ENCODE measurements at regions not wholly inside any gene's neighbourhood (a gene's known extent, or its start where the extent isn't known, plus 50 kb on each side); places are given as distances from the start of the nearest gene placed in this dataset.

DNA sequence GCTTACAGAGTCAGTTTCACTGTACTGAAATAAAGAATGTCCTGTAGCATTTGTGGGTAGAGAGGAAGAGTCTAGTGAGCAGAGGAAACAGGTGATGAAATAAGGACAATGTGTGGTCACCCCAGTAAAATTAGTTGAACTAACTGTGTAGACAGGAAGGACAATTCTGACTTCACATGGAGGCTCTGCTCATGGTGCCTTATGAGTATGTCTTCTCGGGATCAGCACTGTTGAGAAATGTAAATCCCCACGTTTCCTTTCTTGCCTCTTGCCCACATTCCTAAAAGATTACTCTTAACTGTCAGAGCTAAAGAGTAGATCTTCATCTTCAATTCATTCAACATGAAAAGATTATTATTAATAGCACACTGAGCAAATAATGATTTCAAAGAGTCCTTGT lies 113.2 kb upstream of the FLRT2 start:
- 28% methylated on average over 2 of the region's 2 CpGs for WGBS (ENCODE audit: insufficient coverage, low coverage, low lambda C conversion rate, missing lambda C conversion rate)
- TF ChIP-seq POLR2A (IDR thresholded peaks at IDR 0.05), result no peak
- TF ChIP-seq, protein P1, sequence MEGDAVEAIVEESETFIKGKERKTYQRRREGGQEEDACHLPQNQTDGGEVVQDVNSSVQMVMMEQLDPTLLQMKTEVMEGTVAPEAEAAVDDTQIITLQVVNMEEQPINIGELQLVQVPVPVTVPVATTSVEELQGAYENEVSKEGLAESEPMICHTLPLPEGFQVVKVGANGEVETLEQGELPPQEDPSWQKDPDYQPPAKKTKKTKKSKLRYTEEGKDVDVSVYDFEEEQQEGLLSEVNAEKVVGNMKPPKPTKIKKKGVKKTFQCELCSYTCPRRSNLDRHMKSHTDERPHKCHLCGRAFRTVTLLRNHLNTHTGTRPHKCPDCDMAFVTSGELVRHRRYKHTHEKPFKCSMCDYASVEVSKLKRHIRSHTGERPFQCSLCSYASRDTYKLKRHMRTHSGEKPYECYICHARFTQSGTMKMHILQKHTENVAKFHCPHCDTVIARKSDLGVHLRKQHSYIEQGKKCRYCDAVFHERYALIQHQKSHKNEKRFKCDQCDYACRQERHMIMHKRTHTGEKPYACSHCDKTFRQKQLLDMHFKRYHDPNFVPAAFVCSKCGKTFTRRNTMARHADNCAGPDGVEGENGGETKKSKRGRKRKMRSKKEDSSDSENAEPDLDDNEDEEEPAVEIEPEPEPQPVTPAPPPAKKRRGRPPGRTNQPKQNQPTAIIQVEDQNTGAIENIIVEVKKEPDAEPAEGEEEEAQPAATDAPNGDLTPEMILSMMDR (IDR thresholded peaks at IDR 0.05), result no peak
- Histone ChIP-seq H3K36me3 (no peaks in the 10 kb centered on the region), H3K27ac (no peak overlapping the region), H3K27me3 (no peaks in the 10 kb centered on the region), H3K4me1 (no peaks in the 10 kb centered on the region), H3K9me3 (no peaks in the 10 kb centered on the region), H3K4me3 (no peak overlapping the region)
- DNase-seq, result no peak
- intact Hi-C loops (cut with DNase I), result no loop called here
- ATAC-seq, result no peak

DNA sequence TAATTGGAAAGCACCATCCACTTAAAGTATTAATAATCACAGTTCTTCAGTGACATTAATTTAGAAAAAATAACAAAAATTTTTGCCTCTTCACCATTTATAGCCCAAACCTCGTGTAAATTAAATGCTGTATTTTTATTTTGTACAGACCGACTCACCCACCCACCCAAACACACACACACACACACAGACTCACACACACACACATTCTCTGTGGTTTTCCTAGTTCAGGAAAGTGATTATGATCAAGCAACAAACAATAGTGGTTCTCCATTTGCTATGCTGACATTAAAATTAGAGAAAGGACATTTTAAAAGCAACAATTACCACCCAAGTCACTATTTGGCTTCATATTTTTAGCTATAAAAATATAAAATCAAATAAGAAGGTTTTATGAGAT lies 112.5 kb upstream of the FLRT2 start:
- TF ChIP-seq POLR2A (IDR thresholded peaks at IDR 0.05), result no peak
- TF ChIP-seq, protein P1 (IDR thresholded peaks at IDR 0.05), result no peak
- H3K36me3 ChIP-seq, result no peaks in the 10 kb centered on the region
- H3K27ac ChIP-seq, result no peak overlapping the region
- intact Hi-C loops (cut with DNase I), result no loop called here
- 29% methylated on average over 2 of the region's 2 CpGs for WGBS (ENCODE audit: insufficient coverage, low coverage, low lambda C conversion rate, missing lambda C conversion rate)
- no peaks in the 10 kb centered on the region for H3K9me3 ChIP-seq
- no peaks in the 10 kb centered on the region for H3K4me1 ChIP-seq
- no peaks in the 10 kb centered on the region for H3K27me3 ChIP-seq
- no peak for DNase-seq
- H3K4me3 ChIP-seq, result no peak overlapping the region
- ATAC-seq, result no peak

DNA sequence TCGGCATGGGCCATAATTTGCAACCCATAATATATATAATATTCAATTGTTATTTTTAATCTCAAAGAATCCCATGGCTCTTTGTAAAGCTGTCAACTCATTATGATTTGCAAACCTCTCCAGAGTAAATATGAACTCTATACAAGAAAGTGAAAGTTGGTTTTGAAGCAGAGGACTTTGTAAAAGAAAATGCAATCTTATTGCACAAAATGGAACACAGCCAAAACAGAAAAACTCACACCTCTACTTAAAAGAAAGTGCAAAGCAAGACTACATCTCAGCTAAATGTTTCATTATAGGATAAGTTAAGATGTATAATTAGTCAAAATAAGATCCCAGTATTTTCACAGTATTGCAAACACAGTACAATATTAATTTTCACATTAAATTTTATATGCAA lies 111.2 kb upstream of the FLRT2 start:
- intact Hi-C loops (cut with DNase I), result no loop called here
- no peak for DNase-seq
- Histone ChIP-seq H3K27me3 (no peaks in the 10 kb centered on the region), H3K4me3 (no peak overlapping the region), H3K9me3 (no peaks in the 10 kb centered on the region), H3K27ac (no peak overlapping the region), H3K4me1 (no peaks in the 10 kb centered on the region), H3K36me3 (no peaks in the 10 kb centered on the region)
- TF ChIP-seq POLR2A (IDR thresholded peaks at IDR 0.05), result no peak
- TF ChIP-seq, protein P1 (IDR thresholded peaks at IDR 0.05), result no peak
- 75% methylated on average over 1 of the region's 1 CpG for WGBS (ENCODE audit: insufficient coverage, low coverage, low lambda C conversion rate, missing lambda C conversion rate)
- ATAC-seq, result no peak

DNA sequence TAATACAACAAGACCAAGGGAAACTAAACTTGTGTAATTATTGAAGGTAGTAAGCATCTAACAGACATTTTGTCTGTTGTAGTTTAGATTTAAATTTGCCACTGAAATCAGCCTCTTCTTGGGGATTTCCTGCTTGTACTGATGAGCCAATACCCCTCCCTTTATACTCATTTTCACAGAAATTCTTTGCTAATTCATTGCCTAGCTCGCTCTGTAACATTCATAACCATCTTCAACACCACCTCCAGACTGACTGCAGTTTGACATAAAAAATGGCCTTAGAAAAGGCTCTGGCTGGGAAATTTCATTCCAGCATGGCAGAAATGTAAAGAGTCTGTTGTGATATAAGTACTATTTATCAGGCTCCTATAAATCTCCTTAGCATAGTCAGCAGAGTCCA lies 109.7 kb upstream of the FLRT2 start:
- intact Hi-C loops (cut with DNase I), result no loop called here
- H3K4me3 ChIP-seq, result no peak overlapping the region
- no peaks in the 10 kb centered on the region for H3K27me3 ChIP-seq
- no peaks in the 10 kb centered on the region for H3K9me3 ChIP-seq
- no peaks in the 10 kb centered on the region for H3K4me1 ChIP-seq
- H3K36me3 ChIP-seq, result no peaks in the 10 kb centered on the region
- no peak for DNase-seq
- no peak for ATAC-seq
- 63% methylated on average over 1 of the region's 1 CpG for WGBS (ENCODE audit: insufficient coverage, low coverage, low lambda C conversion rate, missing lambda C conversion rate)
- H3K27ac ChIP-seq, result no peak overlapping the region
- TF ChIP-seq, protein P1 (IDR thresholded peaks at IDR 0.05), result no peak
- TF ChIP-seq POLR2A (IDR thresholded peaks at IDR 0.05), result no peak

DNA sequence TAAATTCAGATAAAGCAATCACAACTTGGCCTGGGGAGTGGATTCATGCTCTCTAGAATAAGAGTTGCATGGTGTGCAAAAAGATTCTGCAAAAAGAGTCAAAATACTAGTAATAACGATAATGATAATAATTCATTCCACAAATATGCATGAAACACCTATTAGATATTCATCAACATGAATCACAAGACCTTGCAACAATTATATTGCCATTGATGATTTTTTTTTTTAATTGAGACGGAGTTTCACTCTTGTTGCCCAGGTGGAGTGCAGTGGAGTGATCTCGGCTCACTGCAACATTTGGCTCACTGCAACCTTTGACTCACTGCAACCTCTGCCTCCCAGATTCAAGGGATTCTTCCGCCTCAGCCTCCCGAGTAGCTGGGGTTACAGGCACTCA lies 109.2 kb upstream of the FLRT2 start:
- WGBS (ENCODE audit: insufficient coverage, low coverage, low lambda C conversion rate, missing lambda C conversion rate), result 50% methylated on average over 2 of the region's 5 CpGs

More for the DNA sequence above, 109.2 kb upstream of the FLRT2 start:
- ATAC-seq (no peak), DNase-seq (no peak)
- Histone ChIP-seq H3K4me3 (no peak overlapping the region), H3K27ac (no peak overlapping the region), H3K9me3 (no peaks in the 10 kb centered on the region), H3K36me3 (no peaks in the 10 kb centered on the region), H3K27me3 (no peaks in the 10 kb centered on the region), H3K4me1 (no peaks in the 10 kb centered on the region)
- no peak for TF ChIP-seq POLR2A (IDR thresholded peaks at IDR 0.05)
- TF ChIP-seq, protein P1 (IDR thresholded peaks at IDR 0.05), result no peak
- intact Hi-C loops (cut with DNase I), result no loop called here
